ENCODE measurements at regions not wholly inside any gene's neighbourhood (a gene's known extent, or its start where the extent isn't known, plus 50 kb on each side); places are given as distances from the start of the nearest gene placed in this dataset.

- TF ChIP-seq CTCF (IDR thresholded peaks at IDR 0.05) (no peak), POLR2A (IDR thresholded peaks at IDR 0.05) (no peak)
These were observed 288.7 kb downstream of the AKAIN1 start for GRCh38 chr18:4908328-4908727.
